ENCODE measurements at regions not wholly inside any gene's neighbourhood (a gene's known extent, or its start where the extent isn't known, plus 50 kb on each side); places are given as distances from the start of the nearest gene placed in this dataset.
"Not testable (repeated sequence)": the region's sequence is repeated elsewhere in the genome, so short reads cannot be mapped to it uniquely, and the experiment has no call there.

DNA sequence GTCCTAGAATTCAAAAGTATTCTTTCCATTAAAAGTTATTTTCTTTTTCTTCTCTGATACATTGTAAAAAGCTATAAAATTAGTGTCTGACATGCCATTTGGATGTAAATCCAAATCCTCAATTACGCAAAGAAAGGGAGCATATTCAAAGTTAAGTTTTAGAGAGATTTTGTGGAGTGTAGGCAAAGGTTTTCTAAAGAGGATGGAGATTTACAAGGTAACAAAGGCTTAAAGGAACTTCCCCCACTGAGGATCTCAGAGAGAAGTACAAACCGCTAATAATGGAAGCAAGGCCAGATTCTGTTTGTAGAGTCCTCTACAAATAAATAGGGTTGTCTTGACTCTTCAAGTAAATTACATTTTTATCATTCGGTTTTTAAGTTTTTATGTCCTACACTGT, 91.0 kb upstream of the MAPK10 start:
- TF ChIP-seq, protein P1, sequence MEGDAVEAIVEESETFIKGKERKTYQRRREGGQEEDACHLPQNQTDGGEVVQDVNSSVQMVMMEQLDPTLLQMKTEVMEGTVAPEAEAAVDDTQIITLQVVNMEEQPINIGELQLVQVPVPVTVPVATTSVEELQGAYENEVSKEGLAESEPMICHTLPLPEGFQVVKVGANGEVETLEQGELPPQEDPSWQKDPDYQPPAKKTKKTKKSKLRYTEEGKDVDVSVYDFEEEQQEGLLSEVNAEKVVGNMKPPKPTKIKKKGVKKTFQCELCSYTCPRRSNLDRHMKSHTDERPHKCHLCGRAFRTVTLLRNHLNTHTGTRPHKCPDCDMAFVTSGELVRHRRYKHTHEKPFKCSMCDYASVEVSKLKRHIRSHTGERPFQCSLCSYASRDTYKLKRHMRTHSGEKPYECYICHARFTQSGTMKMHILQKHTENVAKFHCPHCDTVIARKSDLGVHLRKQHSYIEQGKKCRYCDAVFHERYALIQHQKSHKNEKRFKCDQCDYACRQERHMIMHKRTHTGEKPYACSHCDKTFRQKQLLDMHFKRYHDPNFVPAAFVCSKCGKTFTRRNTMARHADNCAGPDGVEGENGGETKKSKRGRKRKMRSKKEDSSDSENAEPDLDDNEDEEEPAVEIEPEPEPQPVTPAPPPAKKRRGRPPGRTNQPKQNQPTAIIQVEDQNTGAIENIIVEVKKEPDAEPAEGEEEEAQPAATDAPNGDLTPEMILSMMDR (IDR thresholded peaks at IDR 0.05; ENCODE audit: extremely low read depth, insufficient read depth, missing control alignments): no peak
- in situ Hi-C loops (cut with MboI; ENCODE audit: low pct_unique_long_range_greater_than_20kb, low sequenced_read_pairs, unreplicated experiment): no loop called here
- DNase-seq (ENCODE audit: low spot score): no peak

DNA sequence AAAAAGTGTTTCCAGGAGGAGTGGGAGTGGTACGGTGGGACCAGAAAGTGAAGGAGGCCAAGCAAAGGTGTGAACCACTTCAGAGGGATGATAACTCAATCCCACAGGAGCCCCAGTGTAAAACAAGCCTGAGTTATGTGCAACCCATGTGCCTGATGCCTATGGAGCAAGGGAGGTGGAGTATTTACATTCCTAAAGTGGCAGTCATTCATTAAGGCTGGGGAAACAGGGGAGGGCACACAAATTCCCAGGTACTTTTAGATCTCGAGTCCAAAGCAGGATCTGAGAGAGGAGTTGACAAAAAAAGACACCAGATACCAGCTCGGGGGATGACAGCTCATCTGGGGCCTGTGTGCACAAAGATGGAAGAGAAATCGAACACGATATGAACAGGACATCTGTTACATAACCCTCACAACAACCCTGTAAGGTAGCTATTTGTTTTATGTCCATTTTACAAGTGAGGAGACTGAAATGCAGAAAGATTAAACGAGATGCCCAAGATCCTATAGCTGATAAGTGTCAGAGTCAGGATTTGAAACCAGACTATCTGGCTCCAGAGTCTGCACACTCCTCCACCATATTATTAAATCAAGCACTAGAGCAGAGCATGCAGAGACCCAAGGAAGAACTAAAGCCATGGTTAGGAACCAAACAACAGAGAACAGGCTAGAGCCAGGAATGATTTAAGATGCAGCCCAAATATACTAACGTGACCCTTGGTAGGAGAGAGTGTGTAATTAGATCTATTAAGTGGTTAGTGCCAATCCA, 91.9 kb upstream of the MAPK10 start:
- TF ChIP-seq, protein P1 (IDR thresholded peaks at IDR 0.05; ENCODE audit: extremely low read depth, insufficient read depth, missing control alignments): no peak
- DNase-seq (ENCODE audit: low spot score): no peak
- in situ Hi-C loops (cut with MboI; ENCODE audit: low pct_unique_long_range_greater_than_20kb, low sequenced_read_pairs, unreplicated experiment): no loop called here

DNA sequence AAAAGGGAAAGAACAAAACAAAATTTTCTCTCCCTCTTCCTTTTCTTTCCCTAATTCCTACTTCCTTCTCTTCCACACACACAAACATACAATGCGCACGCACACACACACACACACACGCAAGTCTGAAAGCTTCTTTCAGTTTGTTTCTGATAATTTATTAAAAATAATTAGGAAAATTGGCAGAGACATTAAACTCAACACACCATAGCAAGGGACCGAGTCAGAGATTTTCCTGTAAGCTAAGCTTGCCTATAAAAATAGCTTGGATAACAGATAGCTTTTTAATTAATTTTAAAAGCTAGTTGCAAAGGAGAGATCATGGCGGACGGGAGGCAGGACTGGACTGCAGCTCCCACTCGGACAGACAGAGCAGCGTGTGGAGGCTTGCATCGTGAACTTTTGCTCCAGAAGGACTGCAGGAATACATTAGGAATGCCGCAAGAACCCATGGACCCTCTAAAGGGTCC, 92.6 kb upstream of the MAPK10 start:
- TF ChIP-seq, protein P1 (IDR thresholded peaks at IDR 0.05; ENCODE audit: extremely low read depth, insufficient read depth, missing control alignments): no peak
- no peak for DNase-seq (ENCODE audit: low spot score)
- in situ Hi-C loops (cut with MboI; ENCODE audit: low pct_unique_long_range_greater_than_20kb, low sequenced_read_pairs, unreplicated experiment): no loop called here

DNA sequence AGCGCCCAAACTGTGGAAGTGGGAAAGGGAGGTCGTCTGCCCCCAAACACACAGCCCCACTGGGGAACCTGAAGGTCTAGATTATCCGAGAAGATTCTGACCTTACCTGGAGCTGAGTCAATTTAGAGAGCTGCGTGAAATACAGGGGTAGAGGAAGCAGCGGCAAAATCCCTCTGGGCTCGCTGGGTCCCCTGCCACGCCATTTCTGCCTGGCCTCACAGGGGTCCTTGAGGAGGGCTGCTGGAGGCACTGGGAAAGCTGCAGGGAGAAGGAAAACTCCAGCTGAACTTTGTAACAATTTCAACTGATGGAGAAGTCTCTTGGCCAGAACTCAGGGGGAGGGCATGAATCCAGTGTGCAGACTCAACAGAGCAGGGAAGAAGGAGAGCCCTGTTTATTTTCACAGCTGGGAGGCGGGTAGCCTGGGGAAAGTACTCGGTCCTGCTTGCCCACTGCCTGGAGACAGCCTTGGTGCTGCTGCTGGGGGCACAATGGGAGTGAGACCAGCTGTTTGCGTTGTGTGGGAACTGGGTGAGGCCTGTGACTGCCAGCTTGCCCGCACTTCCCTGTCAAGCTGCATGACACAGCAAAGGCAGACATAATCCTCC, 93.2 kb upstream of the MAPK10 start:
- TF ChIP-seq, protein P1 (IDR thresholded peaks at IDR 0.05; ENCODE audit: extremely low read depth, insufficient read depth, missing control alignments): no peak
- DNase-seq (ENCODE audit: low spot score): no peak
- in situ Hi-C loops (cut with MboI; ENCODE audit: low pct_unique_long_range_greater_than_20kb, low sequenced_read_pairs, unreplicated experiment): no loop called here

DNA sequence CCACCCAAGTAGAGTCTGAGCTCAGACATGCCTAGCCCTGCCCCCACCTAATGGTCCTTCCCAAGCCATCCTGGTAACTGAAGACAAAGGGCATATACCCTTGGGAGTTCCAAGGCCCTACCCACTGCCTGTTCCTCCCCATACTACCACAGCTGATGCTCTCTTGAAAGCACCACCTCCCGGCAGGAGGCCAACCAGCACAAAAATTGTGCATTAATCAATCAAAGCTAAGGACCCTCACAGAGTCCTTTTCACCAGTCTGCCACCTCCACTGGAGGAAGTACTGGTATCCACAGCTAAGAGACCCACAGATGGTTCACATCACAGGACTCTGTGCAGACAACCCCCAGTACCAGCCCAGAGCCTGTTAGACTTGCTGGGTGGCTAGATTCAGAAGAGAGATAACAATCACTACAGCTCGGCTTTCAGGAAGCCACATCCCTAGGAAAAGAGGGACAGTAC, 93.8 kb upstream of the MAPK10 start:
- DNase-seq (ENCODE audit: low spot score); in situ Hi-C loops (cut with MboI; ENCODE audit: low pct_unique_long_range_greater_than_20kb, low sequenced_read_pairs, unreplicated experiment): not testable (repeated sequence)

DNA sequence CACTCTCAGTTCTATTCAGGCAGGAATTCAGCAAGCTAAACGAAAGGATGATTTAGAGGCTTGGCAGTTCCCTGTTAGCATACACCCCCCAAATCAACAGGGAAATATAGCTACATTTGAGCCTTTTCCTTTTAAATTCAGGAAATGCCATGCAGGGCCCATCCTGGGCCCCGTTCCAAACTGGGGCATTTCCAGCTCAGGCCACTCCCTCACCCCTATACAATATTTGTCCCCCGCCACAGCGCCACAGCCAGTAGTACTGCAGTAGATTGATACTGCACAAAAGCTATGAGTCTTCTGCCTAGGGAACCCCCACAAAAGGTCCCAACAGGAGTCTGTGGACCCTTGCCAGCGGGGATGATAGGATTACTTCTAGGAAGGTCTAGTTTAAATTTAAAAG, 102.0 kb upstream of the MAPK10 start:
- in situ Hi-C loops (cut with MboI; ENCODE audit: low pct_unique_long_range_greater_than_20kb, low sequenced_read_pairs, unreplicated experiment): no loop called here
- no peak for DNase-seq (ENCODE audit: low spot score)
- TF ChIP-seq, protein P1 (IDR thresholded peaks at IDR 0.05; ENCODE audit: extremely low read depth, insufficient read depth, missing control alignments): no peak

DNA sequence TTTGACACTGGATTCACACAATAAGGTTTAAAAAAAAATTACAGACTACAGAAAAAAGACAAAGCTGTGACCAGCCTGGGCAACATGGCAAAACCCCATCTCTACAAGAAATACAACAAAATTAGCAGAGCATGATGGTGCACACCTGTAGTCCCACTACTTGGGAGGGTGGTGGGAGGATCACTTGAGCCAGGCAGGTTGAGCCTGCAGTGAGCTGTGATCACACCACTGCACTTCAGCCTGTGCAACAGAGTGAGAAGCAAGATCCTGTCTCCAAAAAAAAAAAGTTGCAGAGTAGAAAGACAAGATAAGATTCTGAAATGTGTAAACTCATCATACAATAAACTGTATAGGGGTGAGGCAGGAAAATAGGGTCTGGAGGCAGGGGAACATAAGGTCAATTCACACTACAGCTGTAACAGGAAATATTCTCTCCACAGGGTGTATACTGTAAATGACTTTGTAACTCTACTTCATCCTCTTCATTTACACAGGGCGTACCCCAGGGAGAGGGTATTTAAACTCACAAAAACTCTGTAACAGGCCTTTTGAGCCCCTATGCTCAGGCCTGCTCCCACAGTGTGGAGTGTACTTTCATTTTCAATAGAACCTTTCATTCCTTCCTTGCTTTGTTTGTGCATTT, 112.6 kb upstream of the MAPK10 start:
- in situ Hi-C loops (cut with MboI; ENCODE audit: low pct_unique_long_range_greater_than_20kb, low sequenced_read_pairs, unreplicated experiment): no loop called here
- no peak for DNase-seq (ENCODE audit: low spot score)
- TF ChIP-seq, protein P1 (IDR thresholded peaks at IDR 0.05; ENCODE audit: extremely low read depth, insufficient read depth, missing control alignments): no peak

DNA sequence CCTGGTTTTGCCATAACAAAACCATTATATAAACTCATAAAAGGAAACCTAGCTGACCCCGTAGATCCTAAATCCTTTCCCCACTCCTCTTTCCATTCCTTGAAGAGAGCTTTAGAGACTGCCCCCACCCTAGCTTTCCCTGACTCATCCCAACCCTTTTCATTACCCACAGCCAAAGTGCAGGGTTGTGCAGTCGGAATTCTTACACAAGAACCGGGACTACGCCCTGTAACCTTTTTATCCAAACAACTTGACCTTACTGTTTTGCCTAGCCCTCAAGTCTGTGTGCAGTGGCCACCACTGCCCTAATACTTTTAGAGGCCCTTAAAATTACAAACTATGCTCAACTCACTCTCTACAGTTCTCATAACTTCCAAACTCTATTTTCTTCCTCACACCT, 116.0 kb upstream of the PTPN13 start:
- DNase-seq (ENCODE audit: low spot score); in situ Hi-C loops (cut with MboI; ENCODE audit: low pct_unique_long_range_greater_than_20kb, low sequenced_read_pairs, unreplicated experiment): not testable (repeated sequence)

Measured in GM13977 (cell line).